OCI-LY7 (cell line): ENCODE measurements at regions not wholly inside any gene's neighbourhood (a gene's known extent, or its start where the extent isn't known, plus 50 kb on each side); places are given as distances from the start of the nearest gene placed in this dataset.

Source experiments
- BruUV-seq: library from RNA; stranded (reverse); fragments of 400-500 nt; replicated peaks from 2 replicates; lab custom pipeline; 2021; lab: Mats Ljungman, UMichigan
- CTCF ChIA-PET: fragments of 300-600 bp; sonication (Branson Sonifier 250); formaldehyde crosslinking; loops from one replicate; lab custom pipeline; 2022; ENCODE audit warnings: antibody characterized with exemption; ENCODE audit not compliant: unreplicated experiment; lab: Charles Lee
- POLR2A ChIA-PET: fragments of 300-600 bp; sonication (Branson Sonifier 250); formaldehyde crosslinking; loops from one replicate; lab custom pipeline; 2022; ENCODE audit warnings: antibody characterized with exemption; lab: Charles Lee
- DNase-seq: peaks from one replicate; pipeline ENCODE4 v3.0.0-alpha.2; 2015; ENCODE audit warnings: low spot score
- H2AFZ ChIP-seq: fragments of 200-600 bp; sonication (generic), shearing (Covaris generic); 2 replicates; pipeline ENCODE4 v1.6.1; 2014; ENCODE audit warnings: mild to moderate bottlenecking, antibody characterized with exemption, low read length, moderate library complexity
- H3K27ac ChIP-seq: fragments of 200-600 bp; sonication (generic); 2 replicates; pipeline ENCODE4 v1.5.1; 2014; ENCODE audit warnings: mixed run types, low read depth, mild to moderate bottlenecking, moderate library complexity, low read length, inconsistent platforms; ENCODE audit not compliant: poor library complexity, severe bottlenecking
- H3K36me3 ChIP-seq: fragments of 200-600 bp; sonication (generic); 2 replicates; pipeline ENCODE4 v1.6.1; 2014; ENCODE audit warnings: mild to moderate bottlenecking, antibody characterized with exemption, low read length, moderate library complexity, mixed read lengths; ENCODE audit not compliant: insufficient read depth
- H3K4me1 ChIP-seq: fragments of 200-600 bp; sonication (generic); 2 replicates; pipeline ENCODE4 v1.5.1; 2014; ENCODE audit warnings: mild to moderate bottlenecking, low read length; ENCODE audit not compliant: insufficient read depth, poor library complexity, severe bottlenecking
- H3K4me2 ChIP-seq: fragments of 200-600 bp; sonication (generic); 2 replicates; pipeline ENCODE4 v1.6.1; 2014; ENCODE audit warnings: mild to moderate bottlenecking, low read length
- H3K4me3 ChIP-seq: fragments of 200-600 bp; sonication (generic); 2 replicates; pipeline ENCODE4 v1.5.1; 2014; ENCODE audit warnings: mild to moderate bottlenecking, low read depth, low read length; ENCODE audit not compliant: poor library complexity, severe bottlenecking
- H3K79me2 ChIP-seq: fragments of 200-600 bp; sonication (generic); 2 replicates; pipeline ENCODE4 v1.6.1; 2016; ENCODE audit warnings: low read depth, mild to moderate bottlenecking, low read length, moderate library complexity, mixed read lengths; ENCODE audit not compliant: insufficient read depth
- H3K9me2 ChIP-seq: fragments of 200-600 bp; sonication (generic); 2 replicates; pipeline ENCODE4 v1.6.1; 2016; ENCODE audit warnings: mild to moderate bottlenecking, low read length, mixed read lengths; ENCODE audit not compliant: insufficient read depth
- H3K9me3 ChIP-seq: fragments of 200-600 bp; sonication (generic); 2 replicates; pipeline ENCODE4 v1.6.1; 2014; ENCODE audit warnings: mild to moderate bottlenecking, mixed run types, low read length, mixed read lengths
- H4K20me1 ChIP-seq: fragments of 200-600 bp; sonication (generic); 2 replicates; pipeline ENCODE4 v1.6.1; 2014; ENCODE audit warnings: mild to moderate bottlenecking, antibody characterized with exemption, low read length, moderate library complexity, mixed read lengths; ENCODE audit not compliant: insufficient read depth
- EZH2phosphoT487 ChIP-seq: fragments of 200-600 bp; sonication (generic); IDR thresholded peaks from 2 replicates; pipeline ENCODE4 v1.6.1; 2018; ENCODE audit warnings: low read depth, borderline replicate concordance, mild to moderate bottlenecking, mixed run types, antibody characterized with exemption, low read length, moderate library complexity, mixed read lengths
- intact Hi-C: fragments of 100-400 bp; cut with micrococcal nuclease; formaldehyde crosslinking; loops from one replicate; pipeline ENCODE4 v1.10.0; 2022; ENCODE audit not compliant: unreplicated experiment
- TF ChIP-seq, protein P1 (sequence below): fragments of 200-600 bp; sonication (generic); conservative IDR thresholded peaks from 2 replicates; pipeline ENCODE4 v1.5.1; 2014; ENCODE audit warnings: mild to moderate bottlenecking, antibody characterized with exemption, low read length, moderate library complexity, mixed read lengths

DNA sequence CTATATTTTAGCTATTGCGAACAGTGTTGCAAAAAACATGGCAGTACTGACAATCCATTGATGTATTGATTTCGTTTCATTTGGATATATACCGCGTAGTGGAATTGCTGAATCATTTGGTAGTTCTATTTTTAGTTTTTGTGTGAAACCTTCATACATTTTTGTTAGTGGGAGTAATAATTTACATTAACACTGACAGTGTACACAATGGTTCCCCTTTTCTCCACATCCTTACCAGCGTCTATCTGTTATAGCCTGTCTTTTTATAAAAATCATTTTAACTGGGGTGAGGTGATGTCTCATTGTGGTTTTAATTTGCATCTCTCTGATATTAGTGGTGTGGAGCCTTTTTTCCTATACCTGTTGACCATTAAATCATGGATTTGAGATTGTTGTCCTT, 392.4 kb upstream of the ALCAM start:
- Histone ChIP-seq H2AFZ (no peak overlapping the region), H3K4me3 (no peak overlapping the region), H3K4me2 (no peak overlapping the region), H3K4me1 (no peaks in the 10 kb centered on the region), H3K79me2 (no peaks in the 10 kb centered on the region), H3K9me2 (no peaks in the 10 kb centered on the region), H3K27ac (no peak overlapping the region), H3K9me3 (no peaks in the 10 kb centered on the region), H3K36me3 (no peaks in the 10 kb centered on the region), H4K20me1 (no peaks in the 10 kb centered on the region)
- DNase-seq: no peak
- CTCF ChIA-PET: no interaction called here
- intact Hi-C loops: no loop called here
- no TSS peak for BruUV-seq
- TF ChIP-seq, protein P1, sequence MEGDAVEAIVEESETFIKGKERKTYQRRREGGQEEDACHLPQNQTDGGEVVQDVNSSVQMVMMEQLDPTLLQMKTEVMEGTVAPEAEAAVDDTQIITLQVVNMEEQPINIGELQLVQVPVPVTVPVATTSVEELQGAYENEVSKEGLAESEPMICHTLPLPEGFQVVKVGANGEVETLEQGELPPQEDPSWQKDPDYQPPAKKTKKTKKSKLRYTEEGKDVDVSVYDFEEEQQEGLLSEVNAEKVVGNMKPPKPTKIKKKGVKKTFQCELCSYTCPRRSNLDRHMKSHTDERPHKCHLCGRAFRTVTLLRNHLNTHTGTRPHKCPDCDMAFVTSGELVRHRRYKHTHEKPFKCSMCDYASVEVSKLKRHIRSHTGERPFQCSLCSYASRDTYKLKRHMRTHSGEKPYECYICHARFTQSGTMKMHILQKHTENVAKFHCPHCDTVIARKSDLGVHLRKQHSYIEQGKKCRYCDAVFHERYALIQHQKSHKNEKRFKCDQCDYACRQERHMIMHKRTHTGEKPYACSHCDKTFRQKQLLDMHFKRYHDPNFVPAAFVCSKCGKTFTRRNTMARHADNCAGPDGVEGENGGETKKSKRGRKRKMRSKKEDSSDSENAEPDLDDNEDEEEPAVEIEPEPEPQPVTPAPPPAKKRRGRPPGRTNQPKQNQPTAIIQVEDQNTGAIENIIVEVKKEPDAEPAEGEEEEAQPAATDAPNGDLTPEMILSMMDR: no peak
- TF ChIP-seq EZH2phosphoT487: no peak
- POLR2A ChIA-PET: no interaction called here

DNA sequence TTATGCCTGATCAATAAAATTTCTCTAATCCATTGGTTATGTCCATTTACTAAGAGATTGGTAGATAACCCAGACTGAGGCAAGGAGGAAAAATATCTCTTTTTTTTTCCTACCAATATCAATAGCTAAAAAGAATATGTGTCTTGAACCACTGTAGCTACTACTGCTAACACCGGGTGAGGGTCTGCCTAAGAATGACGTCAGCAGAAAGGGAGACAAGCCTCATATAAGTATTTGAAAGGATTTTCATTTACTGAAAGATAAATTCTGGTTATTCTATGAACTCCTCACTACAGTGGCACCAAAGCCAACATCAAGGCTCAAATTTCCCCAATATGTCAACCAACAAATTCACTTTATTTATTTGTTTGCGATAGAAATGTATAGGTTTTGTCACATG, 389.0 kb upstream of the ALCAM start:
- no peak for DNase-seq
- Histone ChIP-seq H3K9me3 (no peaks in the 10 kb centered on the region), H3K4me3 (no peak overlapping the region), H3K27ac (no peak overlapping the region), H3K9me2 (no peaks in the 10 kb centered on the region), H3K36me3 (no peaks in the 10 kb centered on the region), H3K4me1 (no peaks in the 10 kb centered on the region), H3K79me2 (no peaks in the 10 kb centered on the region), H2AFZ (no peak overlapping the region), H3K4me2 (no peak overlapping the region), H4K20me1 (no peaks in the 10 kb centered on the region)
- ChIA-PET POLR2A (interaction anchor here (0.6 kb wide), 1 partner anchor 921 kb away, joined by 3 read pairs; no protein-coding TSS in a partner anchor), CTCF (no interaction called here)
- intact Hi-C loops: no loop called here
- TF ChIP-seq, protein P1: no peak
- no peak for TF ChIP-seq EZH2phosphoT487
- BruUV-seq: no TSS peak

GRCh38 chr3:104982130-104982529, 384.6 kb upstream of the ALCAM start:
- Histone ChIP-seq H3K4me1 (no peaks in the 10 kb centered on the region), H3K27ac (no peak overlapping the region), H3K79me2 (no peaks in the 10 kb centered on the region), H3K36me3 (no peaks in the 10 kb centered on the region), H3K9me2 (no peaks in the 10 kb centered on the region), H3K4me3 (no peak overlapping the region), H4K20me1 (no peaks in the 10 kb centered on the region), H3K4me2 (no peak overlapping the region), H2AFZ (no peak overlapping the region), H3K9me3 (no peaks in the 10 kb centered on the region)
- CTCF ChIA-PET: no interaction called here
- BruUV-seq: no TSS peak
- intact Hi-C loops: no loop called here
- POLR2A ChIA-PET: no interaction called here
- TF ChIP-seq EZH2phosphoT487: no peak
- TF ChIP-seq, protein P1: no peak
- DNase-seq: no peak
